Psoas muscle (tissue), 7 donors: ENCODE measurements at regions not wholly inside any gene's neighbourhood (a gene's known extent, or its start where the extent isn't known, plus 50 kb on each side); places are given as distances from the start of the nearest gene placed in this dataset.
A peak's percentile ranks its signal among the peaks of the same experiment; 100 is the strongest.

Experiments
- ATAC-seq, 4 donors: fragments of 200-7000 bp; cut with Tn5 transposase; one replicate each; pipeline ENCODE4 v1.9.1; 2020; ENCODE audit warnings: moderate library complexity in 3 of 4, mild to moderate bottlenecking in 2 of 4
- DNase-seq, 2 donors: peaks; one replicate each; pipeline ENCODE4 v3.0.0-alpha.2; 2020
- H3K27ac ChIP-seq: fragments of 200-600 bp; one replicate; pipeline ENCODE4 v1.8.0; 2022
- H3K27me3 ChIP-seq, 3 donors: fragments of 200-600 bp in 1 of 3; one replicate each; pipeline versions ENCODE4 v1.6.1 to v1.8.0; 2013 to 2022; ENCODE audit warnings: low read length in 2 of 3, mild to moderate bottlenecking in 2 of 3, moderate library complexity in 1 of 3; ENCODE audit not compliant: insufficient read depth in 3 of 3
- H3K36me3 ChIP-seq, 2 donors: fragments of 200-600 bp in 1 of 2; one replicate each; pipeline versions ENCODE4 v1.6.1 to v1.8.0; 2013 to 2022; ENCODE audit warnings: low read depth in 1 of 2, mild to moderate bottlenecking in 1 of 2, moderate library complexity in 1 of 2; ENCODE audit not compliant: insufficient read depth in 1 of 2
- H3K4me1 ChIP-seq: fragments of 200-600 bp; one replicate; pipeline ENCODE4 v1.8.0; 2022
- H3K4me3 ChIP-seq: fragments of 200-600 bp; one replicate; pipeline ENCODE4 v1.8.0; 2022; ENCODE audit warnings: mild to moderate bottlenecking
- H3K9me3 ChIP-seq: fragments of 200-600 bp; one replicate; pipeline ENCODE4 v1.8.0; 2022
- WGBS, 3 donors: extraction: QIAGEN DNeasy Blood & Tissue Kit; methylation state at CpG; one replicate each; pipeline versions ENCODE4 v1.1.6 to v1.1.7; 2013; 5-methylcytosine and 5-hydroxymethylcytosine counted together
- intact Hi-C, 2 donors: fragments of 100-400 bp; cut with DNase I; formaldehyde crosslinking; loops; one replicate each; pipeline versions ENCODE4 v1.11.0 to v1.14.2; 2022
- TF ChIP-seq, protein P1 (sequence below): fragments of 200-600 bp; IDR thresholded peaks from one replicate; pipeline ENCODE4 v1.8.0; 2022; ENCODE audit warnings: antibody characterized with exemption
- donor health status: healthy with polysubstance abuse.
- donor health status: DM: no; HTN: no; CAD: no; lungs with moderate emphysema.
- donor health status: Bipolar disorder and iron deficiency.
- donor health status: healthy.
- donor health status: DM: yes; HTN: yes; CAD: no.
- donor health status: DM: no; HTN: no; CAD: no.
- donor health status: DM: yes; HTN: yes; CAD: no.

- WGBS, 3 donors: 43 to 59% (median 47%) methylated on average over 11 of the region's 11 CpGs
- H3K27ac ChIP-seq: no peak overlapping the region
- H3K36me3 ChIP-seq: no peaks in the 10 kb centered on the region
- DNase-seq (peak in 1 of 2 donors; percentile 17), ATAC-seq (no peak)
- no peaks in the 10 kb centered on the region for H3K27me3 ChIP-seq
- no peaks in the 10 kb centered on the region for H3K9me3 ChIP-seq
- H3K4me1 ChIP-seq: no peaks in the 10 kb centered on the region
- TF ChIP-seq, protein P1, sequence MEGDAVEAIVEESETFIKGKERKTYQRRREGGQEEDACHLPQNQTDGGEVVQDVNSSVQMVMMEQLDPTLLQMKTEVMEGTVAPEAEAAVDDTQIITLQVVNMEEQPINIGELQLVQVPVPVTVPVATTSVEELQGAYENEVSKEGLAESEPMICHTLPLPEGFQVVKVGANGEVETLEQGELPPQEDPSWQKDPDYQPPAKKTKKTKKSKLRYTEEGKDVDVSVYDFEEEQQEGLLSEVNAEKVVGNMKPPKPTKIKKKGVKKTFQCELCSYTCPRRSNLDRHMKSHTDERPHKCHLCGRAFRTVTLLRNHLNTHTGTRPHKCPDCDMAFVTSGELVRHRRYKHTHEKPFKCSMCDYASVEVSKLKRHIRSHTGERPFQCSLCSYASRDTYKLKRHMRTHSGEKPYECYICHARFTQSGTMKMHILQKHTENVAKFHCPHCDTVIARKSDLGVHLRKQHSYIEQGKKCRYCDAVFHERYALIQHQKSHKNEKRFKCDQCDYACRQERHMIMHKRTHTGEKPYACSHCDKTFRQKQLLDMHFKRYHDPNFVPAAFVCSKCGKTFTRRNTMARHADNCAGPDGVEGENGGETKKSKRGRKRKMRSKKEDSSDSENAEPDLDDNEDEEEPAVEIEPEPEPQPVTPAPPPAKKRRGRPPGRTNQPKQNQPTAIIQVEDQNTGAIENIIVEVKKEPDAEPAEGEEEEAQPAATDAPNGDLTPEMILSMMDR: no peak
- no peak overlapping the region for H3K4me3 ChIP-seq
- intact Hi-C loops: no loop called here
Observed at GRCh38 chr3:163058031-163058854, 1561.6 kb downstream of the OTOL1 start.

GRCh38 chr3:163071713-163072112 is 1575.1 kb downstream of the OTOL1 start:
- Histone ChIP-seq H3K9me3 (peaks cover 15% of the 10 kb centered on the region), H3K36me3 (no peaks in the 10 kb centered on the region), H3K4me1 (no peaks in the 10 kb centered on the region), H3K27ac (no peak overlapping the region), H3K27me3 (no peaks in the 10 kb centered on the region), H3K4me3 (no peak overlapping the region)
- intact Hi-C loops: no loop called here
- TF ChIP-seq, protein P1: no peak
- WGBS, 3 donors: 63 to 79% (median 72%) methylated on average over 2 of the region's 2 CpGs
- ATAC-seq (no peak), DNase-seq (no peak)
